ENCODE measurements at regions not wholly inside any gene's neighbourhood (a gene's known extent, or its start where the extent isn't known, plus 50 kb on each side); places are given as distances from the start of the nearest gene placed in this dataset.

GRCh38 chr5:74409712-74410111 is 230.8 kb downstream of the ENC1 start:
- Histone ChIP-seq H3K36me3 (no peaks in the 10 kb centered on the region), H3K9me3 (ENCODE audit: low read depth) (no peaks in the 10 kb centered on the region)
- no peak for TF ChIP-seq CTCF (IDR thresholded peaks at IDR 0.05; ENCODE audit: low read depth, low read length)

GRCh38 chr5:74409166-74409706 is 231.3 kb downstream of the ENC1 start:
- no peak for TF ChIP-seq CTCF (IDR thresholded peaks at IDR 0.05; ENCODE audit: low read depth, low read length)
- Histone ChIP-seq H3K27ac (no peak overlapping the region), H3K27me3 (no peaks in the 10 kb centered on the region), H3K9me3 (ENCODE audit: low read depth) (no peaks in the 10 kb centered on the region), H3K4me3 (no peak overlapping the region), H3K36me3 (no peaks in the 10 kb centered on the region), H3K4me1 (ENCODE audit: low read depth) (no peaks in the 10 kb centered on the region)
- no peak for DNase-seq (ENCODE audit: low read depth in 1 of 2, low spot score in 1 of 2)

More at GRCh38 chr5:74409712-74410111, 230.8 kb downstream of the ENC1 start:
- DNase-seq (ENCODE audit: low read depth in 1 of 2, low spot score in 1 of 2), result no peak
- Histone ChIP-seq H3K4me1 (ENCODE audit: low read depth) (no peaks in the 10 kb centered on the region), H3K27ac (no peak overlapping the region), H3K27me3 (no peaks in the 10 kb centered on the region), H3K4me3 (no peak overlapping the region)

- H3K4me3 ChIP-seq, result no peak overlapping the region
- H3K4me1 ChIP-seq (ENCODE audit: low read depth), result no peaks in the 10 kb centered on the region
- TF ChIP-seq CTCF (IDR thresholded peaks at IDR 0.05; ENCODE audit: low read depth, low read length), result no peak
- DNase-seq (ENCODE audit: low read depth in 1 of 2, low spot score in 1 of 2), result peak in 1 of 2 donors; percentile 41
- no peaks in the 10 kb centered on the region for H3K27me3 ChIP-seq
- no peaks in the 10 kb centered on the region for H3K36me3 ChIP-seq
- no peaks in the 10 kb centered on the region for H3K9me3 ChIP-seq (ENCODE audit: low read depth)
- no peak overlapping the region for H3K27ac ChIP-seq
Observed at GRCh38 chr5:74408150-74409043, 232.1 kb downstream of the ENC1 start.

- Histone ChIP-seq H3K27me3 (no peaks in the 10 kb centered on the region), H3K27ac (no peak overlapping the region), H3K36me3 (no peaks in the 10 kb centered on the region), H3K4me1 (ENCODE audit: low read depth) (no peaks in the 10 kb centered on the region), H3K4me3 (no peak overlapping the region), H3K9me3 (ENCODE audit: low read depth) (no peaks in the 10 kb centered on the region)
- TF ChIP-seq CTCF (IDR thresholded peaks at IDR 0.05; ENCODE audit: low read depth, low read length), result no peak
- DNase-seq (ENCODE audit: low read depth in 1 of 2, low spot score in 1 of 2), result no peak
Observed at GRCh38 chr5:74407701-74408100, 232.8 kb downstream of the ENC1 start.

GRCh38 chr5:74406844-74407243 is 233.7 kb downstream of the ENC1 start:
- Histone ChIP-seq H3K4me1 (ENCODE audit: low read depth) (no peaks in the 10 kb centered on the region), H3K27me3 (no peaks in the 10 kb centered on the region), H3K36me3 (no peaks in the 10 kb centered on the region), H3K4me3 (no peak overlapping the region), H3K27ac (no peak overlapping the region), H3K9me3 (ENCODE audit: low read depth) (no peaks in the 10 kb centered on the region)
- TF ChIP-seq CTCF (IDR thresholded peaks at IDR 0.05; ENCODE audit: low read depth, low read length), result no peak
- DNase-seq (ENCODE audit: low read depth in 1 of 2, low spot score in 1 of 2), result no peak

All from cardiac muscle cell (in vitro differentiated cells and primary cell).